ENCODE measurements at regions not wholly inside any gene's neighbourhood (a gene's known extent, or its start where the extent isn't known, plus 50 kb on each side); places are given as distances from the start of the nearest gene placed in this dataset.
"Not testable (repeated sequence)": the region's sequence is repeated elsewhere in the genome, so short reads cannot be mapped to it uniquely, and the experiment has no call there.

GRCh38 chr5:101783241-101784013 lies 512.7 kb downstream of the SLCO4C1 start:
- TF ChIP-seq EP300 (IDR thresholded peaks at IDR 0.05), result no peak
- no peak for TF ChIP-seq POLR2A (IDR thresholded peaks at IDR 0.05)
- TF ChIP-seq CTCF (IDR thresholded peaks at IDR 0.05), result no peak
- Histone ChIP-seq H3K9me3 (no peaks in the 10 kb centered on the region), H3K36me3 (no peaks in the 10 kb centered on the region), H3K4me3 (no peak overlapping the region), H3K27me3 (no peaks in the 10 kb centered on the region), H3K27ac (no peak overlapping the region), H3K4me1 (ENCODE audit: insufficient read depth) (peaks cover 3% of the 10 kb centered on the region)
- 38 to 73% (median 70%) methylated on average over 26 of the region's 26 CpGs for WGBS, 3 donors
- intact Hi-C loops (cut with DNase I), result no loop called here
- DNase-seq, result no peak

GRCh38 chr5:101782352-101783103 lies 513.6 kb downstream of the SLCO4C1 start:
- no peak overlapping the region for H3K27ac ChIP-seq
- no peaks in the 10 kb centered on the region for H3K27me3 ChIP-seq
- WGBS, 3 donors, result 68 to 83% (median 76%) methylated on average over 10 of the region's 10 CpGs
- no peak for DNase-seq
- peaks cover 3% of the 10 kb centered on the region for H3K4me1 ChIP-seq (ENCODE audit: insufficient read depth)
- H3K4me3 ChIP-seq, result no peak overlapping the region
- intact Hi-C loops (cut with DNase I), result no loop called here
- TF ChIP-seq POLR2A (IDR thresholded peaks at IDR 0.05) (no peak), CTCF (IDR thresholded peaks at IDR 0.05) (no peak), EP300 (IDR thresholded peaks at IDR 0.05) (no peak)
- H3K9me3 ChIP-seq, result no peaks in the 10 kb centered on the region
- H3K36me3 ChIP-seq, result no peaks in the 10 kb centered on the region

DNA sequence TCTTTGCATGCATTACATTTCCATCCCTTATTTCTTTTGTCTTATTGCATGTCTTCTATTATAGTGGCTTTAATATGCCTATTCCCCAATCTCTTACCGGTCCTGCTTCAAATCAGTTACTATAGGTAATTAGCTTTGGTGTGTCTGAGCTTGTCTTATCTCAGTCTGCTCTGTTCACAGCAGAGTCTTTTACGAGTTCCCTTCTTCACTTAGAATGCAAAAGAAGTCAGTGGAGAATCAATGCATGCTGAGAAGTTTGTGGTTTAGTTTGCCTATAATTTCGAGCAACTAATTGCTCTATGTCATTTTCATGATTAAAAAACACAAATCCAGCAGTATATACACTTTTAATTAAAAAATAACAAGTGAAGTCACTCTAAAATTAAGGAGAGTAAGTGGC lies 545.0 kb downstream of the SLCO4C1 start:
- no peaks in the 10 kb centered on the region for H3K4me1 ChIP-seq (ENCODE audit: insufficient read depth)
- no peak for DNase-seq
- H3K27ac ChIP-seq, result no peak overlapping the region
- no peak for TF ChIP-seq CTCF (IDR thresholded peaks at IDR 0.05)
- no peak for TF ChIP-seq EP300 (IDR thresholded peaks at IDR 0.05)
- TF ChIP-seq POLR2A (IDR thresholded peaks at IDR 0.05), result no peak
- intact Hi-C loops (cut with DNase I), result no loop called here
- H3K36me3 ChIP-seq, result no peaks in the 10 kb centered on the region
- no peaks in the 10 kb centered on the region for H3K27me3 ChIP-seq
- no peaks in the 10 kb centered on the region for H3K9me3 ChIP-seq
- WGBS, 3 donors, result 27 to 48% (median 36%) methylated on average over 3 of the region's 3 CpGs
- no peak overlapping the region for H3K4me3 ChIP-seq

DNA sequence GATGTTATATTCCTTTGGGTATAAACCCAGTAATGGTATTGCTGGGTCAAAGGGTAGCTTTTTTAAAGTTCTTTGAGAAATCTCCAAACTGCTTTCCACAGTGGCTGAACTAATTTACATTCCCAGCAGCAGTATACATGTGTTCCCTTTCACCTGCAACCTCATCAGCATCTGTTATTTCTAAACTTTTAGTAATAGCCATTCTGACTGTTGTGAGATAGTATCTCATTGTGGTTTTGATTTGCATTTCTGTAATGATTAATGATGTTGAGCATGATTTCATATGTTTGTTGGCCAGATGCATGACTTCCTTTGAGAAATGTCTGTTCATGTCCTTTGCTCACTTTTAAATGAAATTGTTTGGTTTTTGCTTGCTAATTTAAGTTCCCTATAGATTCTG lies 553.1 kb downstream of the SLCO4C1 start:
- H3K27me3 ChIP-seq; intact Hi-C loops (cut with DNase I); H3K4me3 ChIP-seq; H3K27ac ChIP-seq; H3K4me1 ChIP-seq (ENCODE audit: insufficient read depth); H3K36me3 ChIP-seq; H3K9me3 ChIP-seq; DNase-seq: not testable (repeated sequence)

DNA sequence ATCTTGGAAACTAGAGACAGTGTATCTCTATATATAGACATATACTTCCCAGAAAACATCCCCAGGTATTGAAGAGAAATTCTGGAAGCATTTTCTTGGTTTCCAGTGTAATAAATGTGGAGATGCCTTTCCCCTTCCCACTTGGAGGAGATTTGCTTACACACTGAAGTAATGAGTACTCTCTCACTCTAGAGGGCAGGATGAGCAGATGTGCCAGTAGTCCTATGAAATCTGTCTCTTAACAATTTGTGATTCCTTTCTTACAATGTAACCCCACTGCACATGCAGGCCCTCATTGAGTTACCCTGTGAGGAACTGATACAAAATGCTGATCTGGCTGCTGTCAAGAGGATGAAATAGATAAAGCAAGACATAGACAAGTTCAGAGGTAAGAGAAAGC lies 567.2 kb downstream of the SLCO4C1 start:
- H3K4me3 ChIP-seq, result no peak overlapping the region
- no peak for TF ChIP-seq EP300 (IDR thresholded peaks at IDR 0.05)
- no peak for TF ChIP-seq CTCF (IDR thresholded peaks at IDR 0.05)
- no peak for TF ChIP-seq POLR2A (IDR thresholded peaks at IDR 0.05)
- DNase-seq, result no peak
- no peak overlapping the region for H3K27ac ChIP-seq
- H3K27me3 ChIP-seq, result no peaks in the 10 kb centered on the region
- H3K36me3 ChIP-seq, result no peaks in the 10 kb centered on the region
- H3K9me3 ChIP-seq, result no peaks in the 10 kb centered on the region
- no peaks in the 10 kb centered on the region for H3K4me1 ChIP-seq (ENCODE audit: insufficient read depth)
- intact Hi-C loops (cut with DNase I), result no loop called here
